ENCODE measurements at regions not wholly inside any gene's neighbourhood (a gene's known extent, or its start where the extent isn't known, plus 50 kb on each side); places are given as distances from the start of the nearest gene placed in this dataset.

DNA sequence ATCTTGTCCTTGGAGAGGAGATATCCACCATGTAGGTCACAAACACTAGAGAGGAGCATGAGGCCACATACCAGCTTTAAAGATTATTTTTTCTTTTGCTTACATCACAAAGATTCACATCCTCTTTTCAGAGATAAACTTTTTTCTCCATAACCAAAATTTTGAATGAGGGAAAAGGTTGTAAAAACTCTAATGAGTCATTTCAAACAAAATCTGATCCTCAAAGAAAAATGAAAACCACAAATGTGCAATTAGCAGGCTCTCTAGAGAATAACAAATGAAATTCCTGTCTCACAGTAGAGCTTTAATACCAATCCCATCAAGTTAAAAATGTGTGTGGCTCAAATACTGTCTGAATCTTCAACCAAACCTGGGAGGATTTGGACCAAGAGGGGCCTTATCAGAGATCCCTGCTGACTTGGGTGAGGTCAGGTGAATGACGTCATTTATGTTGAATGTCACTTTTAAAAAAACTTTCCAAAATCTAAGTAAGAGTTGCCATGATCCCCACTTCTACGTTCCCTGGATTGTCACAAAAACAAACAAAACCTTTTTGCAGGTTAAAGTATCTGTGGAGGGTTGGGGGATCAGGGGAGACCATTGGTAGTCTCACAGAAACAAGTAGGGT is 261.5 kb upstream of the NPSR1 start:
- Histone ChIP-seq H4K91ac (ENCODE audit: insufficient read length, low read depth, low read length) (no peak overlapping the region), H3K9me3 (ENCODE audit: control insufficient read depth, low read depth, low read length) (no peaks in the 10 kb centered on the region), H3K23ac (ENCODE audit: insufficient read length, low read depth, low read length) (no peak overlapping the region), H3K56ac (ENCODE audit: insufficient read length, low read depth, low read length) (no peak overlapping the region), H3K27me3 (ENCODE audit: insufficient read depth, low read length) (no peaks in the 10 kb centered on the region), H3K4ac (ENCODE audit: low read depth, low read length) (no peak overlapping the region), H4K8ac (replicated peaks; ENCODE audit: insufficient read length, low read depth, low read length) (no peak overlapping the region), H4K20me1 (ENCODE audit: control insufficient read depth, insufficient read depth, insufficient read length) (no peaks in the 10 kb centered on the region), H3K79me2 (ENCODE audit: insufficient read depth, low read length) (no peaks in the 10 kb centered on the region), H3K14ac (ENCODE audit: insufficient read depth, low read length) (no peak overlapping the region), H2BK120ac (ENCODE audit: low read depth, low read length, poor library complexity, severe bottlenecking) (no peak overlapping the region), H3K18ac (ENCODE audit: insufficient read length, low read depth, low read length) (no peak overlapping the region), H3T11ph (ENCODE audit: low read length) (no peak overlapping the region), H3K23me2 (ENCODE audit: insufficient read length, low read depth, low read length, poor library complexity, severe bottlenecking) (no peaks in the 10 kb centered on the region), H2BK15ac (ENCODE audit: low read depth, low read length) (no peak overlapping the region), H3K27ac (ENCODE audit: insufficient read length, low read depth, low read length) (no peak overlapping the region), H2AFZ (ENCODE audit: low read length) (no peak overlapping the region), H2BK12ac (ENCODE audit: insufficient read length, low read depth, low read length) (no peak overlapping the region), H4K5ac (ENCODE audit: insufficient read length, low read depth, low read length) (no peak overlapping the region), H2BK20ac (ENCODE audit: low read depth, low read length, poor library complexity, severe bottlenecking) (no peak overlapping the region), H3K79me1 (ENCODE audit: insufficient read depth, low read depth, low read length, poor library complexity, severe bottlenecking) (no peaks in the 10 kb centered on the region), H2BK5ac (ENCODE audit: insufficient read length, low read length) (no peak overlapping the region), H3K9ac (ENCODE audit: extremely low read depth, insufficient read length, low read length) (no peak overlapping the region), H3K4me1 (ENCODE audit: insufficient read depth, low read length) (peaks cover 4% of the 10 kb centered on the region; the same call in 1 of the 2 replicates), H3K4me2 (ENCODE audit: insufficient read depth, insufficient read length, low read length) (no peak overlapping the region), H2AK5ac (ENCODE audit: insufficient read length, low read length) (no peak overlapping the region)
- no peaks in the 10 kb centered on the region for H3K27me3 Mint-ChIP-seq (ENCODE audit: low read depth)
- peaks cover 27 to 30% of the 10 kb centered on the region in 2 experiments for H3K4me1 Mint-ChIP-seq
- H3K4me3 Mint-ChIP-seq = no peak overlapping the region
- TF ChIP-seq, protein P1, sequence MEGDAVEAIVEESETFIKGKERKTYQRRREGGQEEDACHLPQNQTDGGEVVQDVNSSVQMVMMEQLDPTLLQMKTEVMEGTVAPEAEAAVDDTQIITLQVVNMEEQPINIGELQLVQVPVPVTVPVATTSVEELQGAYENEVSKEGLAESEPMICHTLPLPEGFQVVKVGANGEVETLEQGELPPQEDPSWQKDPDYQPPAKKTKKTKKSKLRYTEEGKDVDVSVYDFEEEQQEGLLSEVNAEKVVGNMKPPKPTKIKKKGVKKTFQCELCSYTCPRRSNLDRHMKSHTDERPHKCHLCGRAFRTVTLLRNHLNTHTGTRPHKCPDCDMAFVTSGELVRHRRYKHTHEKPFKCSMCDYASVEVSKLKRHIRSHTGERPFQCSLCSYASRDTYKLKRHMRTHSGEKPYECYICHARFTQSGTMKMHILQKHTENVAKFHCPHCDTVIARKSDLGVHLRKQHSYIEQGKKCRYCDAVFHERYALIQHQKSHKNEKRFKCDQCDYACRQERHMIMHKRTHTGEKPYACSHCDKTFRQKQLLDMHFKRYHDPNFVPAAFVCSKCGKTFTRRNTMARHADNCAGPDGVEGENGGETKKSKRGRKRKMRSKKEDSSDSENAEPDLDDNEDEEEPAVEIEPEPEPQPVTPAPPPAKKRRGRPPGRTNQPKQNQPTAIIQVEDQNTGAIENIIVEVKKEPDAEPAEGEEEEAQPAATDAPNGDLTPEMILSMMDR (conservative IDR thresholded peaks at IDR 0.05) = no peak
- H3K36me3 Mint-ChIP-seq (ENCODE audit: insufficient read depth in 1 of 3, low read depth in 3 of 3) = peaks cover 0 to 8% (median 5%) of the 10 kb centered on the region in 3 experiments; a peak in 4 of 7 replicates
- no peak for DNase-seq
- no CpG with 5 or more reads among the region's 2 CpGs for WGBS (ENCODE audit: extremely low coverage, insufficient read length, low lambda C conversion rate)
- H3K27ac Mint-ChIP-seq = no peak overlapping the region
- peaks cover 8 to 14% of the 10 kb centered on the region in 2 experiments; a peak in 4 of 5 replicates for H3K9me3 Mint-ChIP-seq

All from H9 (cell line).